ENCODE measurements at regions not wholly inside any gene's neighbourhood (a gene's known extent, or its start where the extent isn't known, plus 50 kb on each side); places are given as distances from the start of the nearest gene placed in this dataset.
"Not testable (repeated sequence)": the region's sequence is repeated elsewhere in the genome, so short reads cannot be mapped to it uniquely, and the experiment has no call there.

DNA sequence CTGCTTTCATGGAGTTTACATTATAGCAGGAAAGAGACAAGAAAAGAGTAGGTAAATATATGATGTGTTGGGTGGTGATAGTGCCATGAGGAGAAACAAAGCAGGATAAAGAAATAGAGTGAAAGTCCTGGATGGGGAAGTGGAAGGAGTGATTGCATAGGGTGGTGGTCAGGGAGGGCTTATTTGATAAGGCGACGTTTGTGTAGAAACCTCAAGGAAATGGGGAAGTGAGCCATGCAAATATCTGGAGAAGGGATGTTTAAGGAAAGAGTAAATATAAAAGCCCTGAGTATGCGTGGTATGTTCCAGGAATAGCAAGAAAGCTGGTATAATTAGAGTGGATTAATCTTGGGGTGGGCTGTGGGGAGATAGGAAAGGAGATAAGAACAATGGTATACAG, 134.7 kb upstream of the SV2C start:
- peak in 1 of 2 donors; percentile 32 for DNase-seq

DNA sequence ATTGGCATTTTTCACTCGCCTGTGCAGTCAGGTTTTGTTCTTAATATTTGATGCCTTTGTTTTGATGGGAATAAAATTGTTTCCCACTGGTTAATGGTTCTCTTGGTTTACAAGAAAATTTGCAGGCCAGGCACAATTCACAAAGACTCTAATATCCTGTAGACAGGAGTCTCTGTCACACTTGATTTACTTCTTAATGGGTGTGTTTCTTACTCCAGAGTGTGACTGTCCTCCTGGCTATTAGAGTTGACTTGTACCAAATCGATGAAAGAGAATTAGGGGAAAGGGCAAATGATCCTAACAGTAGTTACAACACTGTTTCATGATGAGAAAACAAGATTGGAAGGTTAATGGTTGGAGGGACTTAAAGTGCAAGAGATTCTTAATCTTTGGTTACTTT, 142.8 kb upstream of the SV2C start:
- no peak for DNase-seq

DNA sequence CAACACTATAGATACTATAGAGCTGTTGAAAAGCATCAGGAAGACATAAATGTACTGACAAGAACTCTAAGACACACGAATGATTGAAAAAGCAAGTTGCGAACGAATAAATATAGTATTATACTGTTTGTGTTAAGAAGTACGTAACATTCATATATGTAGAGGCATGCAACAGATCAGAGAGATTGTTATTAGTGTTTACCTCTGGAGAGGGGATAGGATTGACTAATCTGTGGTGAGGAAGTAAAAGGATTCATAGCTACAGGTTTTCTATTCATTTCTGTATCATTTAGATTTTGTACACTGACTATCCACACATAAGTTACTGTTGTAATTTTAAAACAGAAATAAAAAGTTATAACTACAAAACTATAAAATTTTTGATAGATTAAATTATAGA, 147.6 kb upstream of the SV2C start:
- DNase-seq = no peak

DNA sequence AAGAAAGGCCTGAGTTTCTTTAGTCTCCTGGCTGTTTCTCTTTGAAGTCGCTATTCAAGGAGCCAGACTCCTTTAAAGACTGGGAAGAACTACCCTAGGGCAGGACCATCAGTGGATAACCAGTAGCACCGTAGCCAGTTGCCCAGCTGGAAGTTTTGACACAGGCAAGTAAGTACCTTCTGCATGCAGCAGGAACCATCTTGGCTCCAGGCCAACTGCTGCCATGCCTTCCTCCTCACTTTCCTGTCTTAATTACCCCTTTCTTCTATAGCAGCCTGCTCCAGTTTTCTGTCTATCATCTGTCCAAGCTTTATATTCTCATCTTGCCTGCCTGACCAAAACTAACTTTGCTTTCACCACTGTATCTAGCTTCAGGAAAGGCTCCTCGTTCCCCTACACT, 149.7 kb upstream of the SV2C start:
- DNase-seq = no peak

DNA sequence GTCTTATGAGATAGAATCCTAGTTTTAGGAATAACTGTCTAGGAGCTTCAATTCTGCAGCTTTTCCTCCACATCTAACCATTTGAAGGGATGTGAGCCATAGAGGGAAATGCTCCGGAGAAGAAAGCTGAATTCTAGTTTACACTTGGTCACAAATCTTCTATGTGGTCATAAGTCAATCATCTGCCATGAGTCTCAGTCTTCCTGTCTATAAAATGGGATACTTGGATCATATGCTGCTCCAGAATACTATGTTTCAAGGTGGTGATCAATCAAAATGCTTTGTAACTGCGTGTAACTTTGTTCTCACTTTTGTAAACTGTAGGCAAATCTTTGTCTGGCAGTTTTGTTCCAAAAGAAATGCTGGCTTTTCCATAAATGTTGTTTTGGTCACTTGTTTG, 152.0 kb upstream of the SV2C start:
- no peak for DNase-seq

DNA sequence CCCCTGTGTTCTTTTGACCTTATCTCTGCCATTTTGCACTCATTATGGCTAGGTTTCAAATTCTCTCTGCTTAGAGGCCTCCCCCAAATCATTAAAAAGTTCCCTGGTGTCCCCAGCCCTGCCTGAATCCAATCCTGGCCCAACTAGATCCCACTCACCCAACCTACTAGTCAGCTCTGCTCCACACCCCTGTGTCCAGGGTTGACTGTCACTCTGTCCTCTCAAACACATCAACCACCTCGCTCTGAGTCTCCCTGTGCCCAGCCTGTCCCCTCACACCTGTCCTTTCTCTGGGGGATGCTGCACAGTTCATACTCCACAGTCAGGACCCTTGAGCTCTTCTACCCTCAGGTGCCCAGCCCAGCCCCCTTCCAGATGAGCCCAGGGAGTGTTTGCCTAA, 154.2 kb upstream of the SV2C start:
- DNase-seq = no peak

DNA sequence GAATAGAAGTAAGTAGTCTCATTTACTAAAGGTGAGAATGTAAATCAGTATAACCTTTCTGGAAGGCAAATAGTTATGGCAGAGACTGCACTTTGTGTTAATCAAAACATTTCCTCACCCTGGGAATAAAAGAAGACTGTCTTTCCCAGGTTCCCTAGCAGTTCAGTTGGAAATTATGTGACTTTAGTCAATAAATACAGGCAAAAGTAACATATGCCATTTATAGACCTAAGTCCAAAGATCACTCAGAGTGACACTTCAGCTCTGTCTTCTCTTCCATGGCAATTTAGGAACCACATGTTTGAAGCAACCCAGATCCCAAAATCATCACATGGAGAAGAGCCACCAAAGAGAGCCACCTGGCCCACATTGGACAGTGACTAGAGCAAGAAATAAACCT, 160.7 kb upstream of the SV2C start:
- DNase-seq = no peak

DNA sequence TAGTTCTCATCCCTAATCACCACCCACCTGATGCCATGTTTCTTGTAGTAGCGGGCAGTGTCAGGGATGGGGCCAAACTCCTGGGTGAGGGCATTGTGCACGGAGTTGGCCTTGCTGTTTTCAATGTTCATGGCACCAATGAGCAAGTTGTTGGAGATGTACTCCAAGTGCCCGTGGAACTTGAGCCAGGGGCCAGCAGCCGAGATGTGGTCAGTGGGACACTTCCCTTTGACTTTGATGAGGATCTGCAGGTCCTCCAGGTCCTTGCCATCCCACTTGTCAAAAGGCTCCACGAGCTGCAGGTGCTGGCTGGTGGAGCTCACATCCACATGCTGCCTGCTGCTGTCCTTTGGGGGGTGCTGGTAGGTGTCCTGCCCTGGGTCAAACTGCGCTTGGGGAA, 162.2 kb upstream of the SV2C start:
- DNase-seq = no peak

DNA sequence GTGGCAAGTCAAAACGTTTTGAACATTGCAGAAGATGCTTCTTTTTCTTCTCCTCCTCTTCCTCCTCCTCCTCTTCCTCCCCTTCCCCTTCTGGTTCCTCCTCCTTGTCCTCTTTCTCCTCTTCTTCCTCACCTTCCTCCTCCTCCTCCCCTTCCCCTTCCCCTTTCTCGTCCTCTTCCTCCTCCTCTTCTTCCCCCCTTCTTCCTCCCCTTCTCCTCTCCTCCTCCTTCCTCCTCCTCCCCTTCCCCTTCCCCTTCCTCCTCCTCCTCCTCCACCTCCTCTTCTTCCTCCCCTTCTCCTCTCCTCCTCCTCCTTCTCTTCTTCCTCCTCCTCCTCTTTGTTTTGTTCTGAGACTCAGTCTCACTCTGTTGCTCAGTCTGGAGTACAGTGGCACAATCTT, 167.0 kb upstream of the SV2C start:
- DNase-seq = no peak

DNA sequence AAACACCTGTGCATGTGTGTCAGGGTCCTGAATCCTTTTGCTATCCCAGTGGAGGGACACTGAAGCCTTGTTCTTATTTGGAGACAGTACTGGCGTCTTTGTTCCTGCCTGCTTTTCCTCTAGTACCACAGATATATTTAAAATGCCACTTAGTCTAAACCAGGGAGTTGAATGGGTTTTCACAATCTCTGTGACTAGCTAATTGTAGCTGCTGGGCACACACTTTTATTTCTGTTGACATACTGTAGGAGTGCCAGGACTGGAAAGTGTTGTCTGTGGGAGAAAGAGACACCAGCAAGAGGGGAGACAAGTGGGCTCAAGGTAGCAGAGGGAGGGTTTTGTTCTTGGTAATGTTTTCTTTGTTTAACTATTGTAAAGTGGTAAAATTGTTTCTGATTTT, 174.0 kb upstream of the SV2C start:
- no peak for DNase-seq

DNA sequence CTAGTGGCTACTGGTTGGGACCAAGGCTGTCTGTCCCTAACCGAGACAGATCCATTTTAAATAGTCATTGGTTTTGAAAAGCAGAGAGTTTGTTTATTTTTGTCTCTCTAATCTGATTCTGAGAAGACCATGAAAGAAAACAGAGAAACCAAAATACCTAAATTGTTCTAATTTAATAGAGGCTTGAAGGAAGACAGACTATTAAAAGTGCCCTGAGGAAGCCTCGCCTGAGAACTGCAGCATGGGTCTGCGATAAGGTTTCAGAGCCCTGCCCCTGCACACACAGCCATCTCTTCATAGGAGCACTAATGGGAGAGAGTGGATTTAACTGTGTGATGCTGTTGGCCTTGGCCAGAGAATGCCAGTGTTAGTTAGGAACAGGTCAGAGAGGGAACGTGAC, 175.5 kb upstream of the SV2C start:
- DNase-seq = no peak

DNA sequence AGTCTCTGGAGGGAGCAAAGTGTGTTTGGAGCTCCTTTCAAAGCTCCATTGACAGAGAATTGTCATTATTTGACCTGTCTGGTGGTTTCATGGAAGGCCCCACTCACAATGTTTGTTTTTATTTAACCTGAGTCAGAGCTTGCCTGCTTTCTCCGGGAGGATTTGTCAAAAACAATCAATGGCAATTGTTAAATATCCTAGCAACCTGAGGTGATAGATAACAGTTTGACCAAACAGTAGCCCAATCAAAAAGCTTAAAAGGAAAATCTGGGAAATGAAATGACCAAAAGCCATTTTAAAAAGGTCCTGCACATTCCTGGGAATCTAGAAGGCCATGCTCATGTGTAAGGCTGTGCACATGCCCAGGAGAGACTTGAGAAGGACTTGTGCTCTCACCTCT, 177.2 kb upstream of the POC5 start:
- DNase-seq = no peak

DNA sequence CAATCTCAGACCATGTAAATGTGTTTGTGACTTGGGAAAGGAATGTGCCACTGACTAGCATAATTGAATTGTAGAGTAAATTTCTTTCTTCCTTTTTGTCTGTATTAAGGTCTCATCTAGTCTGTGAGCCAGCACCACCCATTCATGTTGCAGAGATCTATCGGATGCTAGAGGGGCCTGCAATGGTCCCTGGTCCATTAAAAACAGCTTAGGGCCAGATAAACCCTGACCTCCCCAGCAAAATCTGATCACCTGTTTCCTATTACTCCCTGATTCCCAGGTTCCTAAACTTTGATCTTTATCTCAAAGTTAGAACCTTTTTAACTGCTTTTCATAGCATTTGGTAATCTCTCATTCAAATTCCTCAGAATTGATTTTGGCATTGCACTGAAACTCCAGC, 174.5 kb upstream of the POC5 start:
- DNase-seq = no peak

DNA sequence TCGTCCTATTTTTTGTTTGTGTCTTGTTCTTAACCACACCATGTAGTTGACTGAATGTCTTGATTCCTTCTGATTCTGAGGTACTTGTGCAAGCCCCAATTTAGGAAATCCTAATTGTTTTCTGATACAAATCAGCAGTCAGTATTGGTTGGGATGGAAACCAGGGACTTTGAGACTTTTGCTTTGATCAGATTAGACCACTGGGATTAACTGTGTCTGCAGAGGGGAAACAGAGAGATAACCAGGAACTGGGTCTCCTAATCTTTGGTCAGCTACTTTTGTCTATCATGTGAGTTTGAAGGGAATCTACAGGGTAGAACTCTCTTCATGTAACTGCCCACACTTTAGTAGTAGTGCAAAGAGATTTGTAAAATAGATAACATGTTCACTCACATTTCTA, 173.8 kb upstream of the POC5 start:
- DNase-seq = no peak

DNA sequence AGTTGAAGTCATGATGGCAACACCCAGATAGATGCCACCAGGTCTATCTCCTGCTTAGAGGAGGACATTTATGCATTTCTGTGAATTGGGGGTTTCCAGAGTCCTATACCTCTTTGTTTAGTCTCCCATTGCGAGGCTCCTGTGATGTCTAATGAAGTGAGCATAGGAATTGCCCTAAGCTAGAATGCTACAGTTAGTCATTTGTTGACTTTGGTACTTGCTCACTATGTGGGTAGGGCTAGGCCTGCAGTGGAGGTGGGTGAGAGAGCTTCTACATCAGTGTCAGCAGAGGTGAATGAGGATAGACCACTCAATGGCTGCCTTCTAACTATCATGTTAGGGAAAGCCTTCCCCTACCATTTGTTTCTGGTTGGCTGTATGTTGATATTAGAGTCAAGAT, 173.3 kb upstream of the POC5 start:
- no peak for DNase-seq

DNA sequence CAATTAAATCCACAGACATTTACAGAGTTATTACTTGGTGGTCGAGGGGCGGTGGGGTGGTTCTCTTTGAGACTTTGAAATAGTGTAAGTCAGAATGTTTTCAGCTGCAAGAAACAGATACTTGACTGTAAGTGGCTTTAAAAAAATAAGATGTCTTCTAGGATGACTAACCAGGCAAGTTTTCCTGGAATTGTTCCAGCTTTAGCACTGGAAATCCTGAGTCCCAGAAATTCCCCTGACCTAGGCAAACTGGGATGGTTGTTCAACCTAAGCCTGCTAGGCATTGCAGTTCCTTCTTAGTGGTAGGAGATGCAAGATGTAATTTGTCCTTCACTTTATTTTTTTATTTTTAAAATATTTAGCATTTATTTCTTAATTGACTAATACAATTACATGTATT, 169.5 kb upstream of the POC5 start:
- no peak for DNase-seq

DNA sequence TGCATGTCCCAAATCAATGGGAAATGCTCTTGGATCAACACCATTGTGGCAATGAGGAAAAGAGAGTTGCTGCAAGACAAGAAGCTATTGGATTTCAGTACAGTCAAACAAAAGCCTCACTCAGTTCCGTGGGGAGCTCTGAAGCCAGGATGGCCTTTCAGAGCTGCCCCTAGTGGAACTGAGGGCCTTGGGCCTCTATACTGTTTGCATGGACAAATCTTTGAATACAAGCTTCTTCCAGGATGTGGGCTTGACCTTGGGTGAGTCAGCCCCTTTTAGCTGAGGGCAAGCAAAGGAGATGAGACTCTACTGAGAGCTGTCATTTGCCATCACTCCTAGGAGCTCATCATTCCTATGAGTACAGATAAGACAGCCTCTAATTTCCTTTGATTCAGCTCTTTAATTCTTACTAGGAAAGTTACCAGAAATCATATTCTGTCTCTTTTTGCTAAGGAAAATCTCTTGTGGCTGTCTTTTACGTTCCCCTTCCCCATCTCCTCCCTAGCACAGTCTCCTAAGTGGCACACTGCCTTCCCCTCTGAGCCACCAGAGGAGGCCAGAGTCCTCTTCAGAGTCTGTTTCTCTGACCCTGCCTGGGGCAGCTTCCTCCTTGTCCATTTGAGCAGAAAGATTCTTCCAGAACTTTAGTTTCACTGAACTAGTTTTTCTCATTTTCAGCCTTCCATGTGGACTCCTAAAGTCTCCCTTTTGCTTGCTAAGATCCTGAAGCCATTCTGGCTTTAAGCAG, 168.8 kb upstream of the POC5 start:
- DNase-seq = peak in 1 of 2 donors; percentile 5

DNA sequence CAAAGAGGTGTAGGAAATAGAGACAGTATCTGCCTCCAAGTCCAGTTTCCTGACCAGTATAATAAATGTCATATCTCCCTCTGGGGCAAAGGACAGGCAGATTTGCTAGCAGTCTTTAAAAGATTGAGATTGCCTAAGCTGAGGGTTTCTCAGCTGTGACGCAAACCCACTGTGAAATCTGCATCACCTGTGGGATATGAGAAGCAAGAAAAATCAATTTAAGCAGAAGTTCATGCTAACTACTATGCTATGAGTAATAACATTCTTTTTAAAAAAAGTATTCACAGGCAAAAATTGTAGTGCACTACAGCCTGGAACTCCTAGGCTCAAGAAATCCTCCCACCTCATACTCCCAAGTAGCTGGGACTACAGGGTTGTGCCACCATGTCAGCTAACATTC, 168.1 kb upstream of the POC5 start:
- DNase-seq = no peak

DNA sequence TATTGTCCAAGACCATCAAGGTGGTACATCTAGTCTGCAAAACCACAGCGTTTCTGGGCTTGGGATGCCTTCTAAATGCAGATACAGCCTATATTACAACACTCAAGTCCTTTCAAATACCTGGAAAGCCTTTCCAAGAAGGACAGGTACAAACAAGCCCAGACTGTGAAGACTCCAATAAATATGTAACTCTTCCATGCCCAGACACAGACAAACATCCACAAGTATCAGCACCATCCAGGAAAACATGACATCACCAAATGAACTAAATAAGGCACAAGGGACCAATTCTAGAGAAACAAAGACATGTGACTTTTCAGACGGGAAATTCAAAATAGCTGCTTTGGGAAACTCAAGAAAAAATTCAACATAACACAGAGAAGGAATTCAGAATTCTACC, 152.7 kb upstream of the POC5 start:
- DNase-seq = no peak

DNA sequence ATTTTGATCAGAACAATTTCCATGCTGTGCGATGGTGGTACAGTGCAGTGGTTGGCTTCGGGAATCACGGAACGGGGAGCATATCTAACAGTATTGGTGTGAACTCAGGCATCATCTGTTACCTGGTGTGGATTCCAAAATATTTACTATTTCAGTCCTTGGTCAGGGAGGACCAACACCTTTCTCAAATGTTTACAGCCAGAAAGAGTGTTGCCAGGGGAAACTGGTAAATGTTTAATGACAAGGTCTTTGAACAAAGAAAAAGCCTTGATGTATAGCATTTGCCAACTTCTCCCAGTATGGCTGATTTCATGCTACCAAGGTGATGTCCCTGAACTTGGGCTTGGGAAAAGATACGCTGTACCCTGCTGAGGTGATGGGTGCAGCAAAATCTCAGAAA, 145.6 kb upstream of the POC5 start:
- no peak for DNase-seq

DNA sequence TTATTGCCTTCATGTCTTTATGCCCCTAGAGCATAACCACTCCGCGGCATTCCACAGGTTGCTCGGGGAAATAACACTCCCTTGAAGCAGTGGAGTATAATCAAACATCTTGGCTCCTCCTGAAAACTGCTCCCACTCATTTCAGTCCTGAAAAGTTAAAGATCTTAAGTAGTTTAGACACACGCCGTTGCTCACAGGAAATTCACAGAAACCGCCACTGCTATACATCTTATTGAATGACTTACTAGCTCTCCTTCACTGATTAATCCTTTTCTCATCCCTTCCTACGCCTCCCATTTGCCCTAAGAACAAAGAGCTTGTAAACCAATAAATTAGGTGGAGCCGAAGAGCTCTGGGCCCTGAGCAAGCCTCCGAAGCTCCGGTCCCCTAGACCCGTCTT, 142.4 kb upstream of the POC5 start:
- not testable (repeated sequence) for DNase-seq

DNA sequence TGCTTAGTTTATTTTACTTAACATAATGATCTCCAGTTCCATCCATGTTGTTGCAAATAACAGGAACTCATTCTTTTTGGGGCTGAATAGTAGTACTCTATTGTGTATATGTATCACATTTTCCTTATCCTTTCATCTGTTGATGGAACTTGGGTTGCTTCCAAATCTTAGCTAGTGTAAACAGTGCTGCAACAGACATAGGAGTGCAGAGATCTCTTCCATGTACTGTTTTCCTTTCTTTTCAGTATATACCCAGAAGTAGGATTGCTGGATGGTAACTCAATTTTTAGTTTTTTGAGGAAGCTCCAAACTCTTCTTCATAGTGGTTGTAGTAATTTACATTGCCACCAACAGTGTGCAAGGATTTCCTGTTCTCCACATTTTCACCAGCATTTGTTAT, 138.8 kb upstream of the POC5 start:
- DNase-seq = no peak

DNA sequence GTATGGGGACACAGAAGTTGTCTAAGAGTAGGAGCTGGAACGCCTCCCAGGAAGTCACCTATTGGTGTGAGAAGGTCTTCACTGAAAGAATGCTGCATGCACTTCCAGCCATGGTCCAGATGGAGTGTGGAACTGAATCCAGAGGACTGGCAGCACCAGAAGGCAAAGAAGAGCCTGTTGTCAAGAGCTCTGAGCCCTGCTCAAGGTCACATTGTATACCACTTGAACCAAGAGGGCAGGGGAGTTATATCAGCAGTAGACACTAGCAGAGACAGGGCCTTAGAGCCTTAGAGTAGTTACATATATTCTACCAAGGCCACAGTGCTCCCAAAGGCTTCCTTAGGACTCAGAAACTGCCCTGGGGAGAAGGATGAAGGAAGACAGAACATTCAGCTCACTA, 130.8 kb upstream of the POC5 start:
- no peak for DNase-seq

DNA sequence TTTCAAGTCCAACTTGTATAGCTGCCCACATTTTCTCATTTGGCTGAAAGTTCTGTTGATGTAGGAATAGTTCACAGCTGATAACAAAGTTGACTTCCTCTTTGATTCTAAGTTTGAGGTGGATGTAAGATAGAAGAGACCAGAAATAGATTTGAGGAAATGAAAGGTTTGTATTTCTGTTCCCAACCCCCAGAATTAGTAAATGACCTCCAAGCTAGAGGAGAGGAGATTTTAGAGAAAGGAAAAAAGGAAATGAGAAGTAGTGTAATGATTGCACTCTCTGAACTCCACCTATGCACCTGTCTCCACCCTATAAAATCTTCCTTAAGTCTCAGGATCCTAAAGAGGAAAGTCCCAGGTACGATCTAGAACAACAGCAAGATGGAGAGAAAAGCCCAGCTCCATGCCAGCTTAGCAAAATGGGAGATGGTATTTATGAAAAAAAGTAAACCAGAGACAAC, 130.4 kb upstream of the POC5 start:
- DNase-seq = no peak

DNA sequence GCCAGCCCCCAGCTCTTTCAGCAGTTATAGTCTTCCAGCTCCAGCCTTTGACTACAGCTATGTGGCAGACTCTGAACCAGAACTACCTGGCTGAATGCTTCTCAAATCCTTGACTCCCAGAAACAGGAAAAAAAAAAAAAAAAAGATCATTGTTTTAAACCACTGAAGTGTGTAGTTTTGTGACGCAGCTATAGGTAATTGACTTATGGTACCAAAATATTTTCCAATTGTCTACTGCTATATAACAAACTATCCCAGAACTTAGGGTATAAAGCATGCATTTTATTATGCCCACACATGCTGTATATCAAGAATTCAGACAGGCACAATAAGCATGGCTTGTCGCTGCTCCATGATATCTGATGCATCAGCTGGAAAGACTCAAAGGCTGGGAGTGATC, 127.1 kb upstream of the POC5 start:
- DNase-seq = no peak
